ENCODE measurements at regions not wholly inside any gene's neighbourhood (a gene's known extent, or its start where the extent isn't known, plus 50 kb on each side); places are given as distances from the start of the nearest gene placed in this dataset.
"Not testable (repeated sequence)": the region's sequence is repeated elsewhere in the genome, so short reads cannot be mapped to it uniquely, and the experiment has no call there.

DNA sequence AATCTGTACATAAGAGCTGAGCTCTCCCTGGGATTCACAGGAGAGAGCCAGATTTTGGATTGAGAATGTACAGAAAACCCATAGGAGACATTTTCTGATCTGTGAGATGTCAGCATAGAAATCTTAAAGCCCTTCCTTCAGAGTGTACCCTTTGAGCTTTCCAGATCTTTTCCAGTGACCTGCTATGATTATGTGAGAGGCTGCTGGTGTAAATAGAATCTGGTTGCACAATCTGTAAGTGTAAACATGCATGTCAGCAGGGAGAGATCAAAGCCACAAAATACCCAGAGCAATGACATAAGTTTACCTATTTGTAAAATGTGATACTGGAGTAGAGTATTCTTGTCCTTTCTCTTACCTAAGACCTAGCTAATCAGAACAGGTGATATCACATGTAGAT lies 471.9 kb downstream of the FOXD4L5 start:
- FAIRE-seq: not testable (repeated sequence)

DNA sequence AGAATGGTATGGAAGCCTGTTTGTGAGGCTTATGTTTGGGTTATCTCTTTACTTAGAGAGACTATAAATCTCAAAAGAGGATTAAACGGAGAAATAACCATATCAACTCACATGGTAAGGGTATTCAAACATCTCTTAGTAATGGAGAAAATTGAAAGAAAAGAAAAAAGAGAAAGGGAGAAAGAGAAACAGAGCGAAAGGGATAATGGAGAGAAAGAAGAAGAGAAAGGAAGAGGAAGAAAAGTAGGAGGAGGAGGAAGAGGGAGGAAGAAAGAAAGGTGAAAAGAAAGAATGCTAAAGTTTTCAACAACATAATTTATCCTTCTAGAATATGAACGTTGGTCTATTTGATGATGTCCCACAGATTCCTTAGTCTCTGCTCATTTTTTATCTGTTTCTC lies 506.3 kb downstream of the FOXD4L5 start:
- not testable (repeated sequence) for FAIRE-seq

DNA sequence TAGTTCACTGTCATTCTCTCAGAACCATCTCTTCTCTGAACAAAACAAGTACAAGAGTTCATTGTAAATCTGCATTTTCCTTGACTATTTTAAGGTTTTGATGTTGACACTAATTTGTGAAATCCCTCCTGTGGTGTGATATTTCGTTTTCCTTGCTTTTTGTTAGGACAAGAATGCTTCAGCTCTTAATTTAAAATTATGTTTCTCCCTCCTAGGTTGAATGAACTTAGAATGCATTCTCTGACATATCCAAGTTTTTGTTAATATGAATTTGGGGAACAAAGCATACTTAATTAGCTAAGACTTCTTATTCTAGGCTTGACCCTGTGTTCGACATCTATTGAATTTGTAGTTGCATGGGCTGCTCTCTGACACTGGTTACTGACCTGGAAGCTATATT lies 508.7 kb downstream of the FOXD4L5 start:
- not testable (repeated sequence) for FAIRE-seq

DNA sequence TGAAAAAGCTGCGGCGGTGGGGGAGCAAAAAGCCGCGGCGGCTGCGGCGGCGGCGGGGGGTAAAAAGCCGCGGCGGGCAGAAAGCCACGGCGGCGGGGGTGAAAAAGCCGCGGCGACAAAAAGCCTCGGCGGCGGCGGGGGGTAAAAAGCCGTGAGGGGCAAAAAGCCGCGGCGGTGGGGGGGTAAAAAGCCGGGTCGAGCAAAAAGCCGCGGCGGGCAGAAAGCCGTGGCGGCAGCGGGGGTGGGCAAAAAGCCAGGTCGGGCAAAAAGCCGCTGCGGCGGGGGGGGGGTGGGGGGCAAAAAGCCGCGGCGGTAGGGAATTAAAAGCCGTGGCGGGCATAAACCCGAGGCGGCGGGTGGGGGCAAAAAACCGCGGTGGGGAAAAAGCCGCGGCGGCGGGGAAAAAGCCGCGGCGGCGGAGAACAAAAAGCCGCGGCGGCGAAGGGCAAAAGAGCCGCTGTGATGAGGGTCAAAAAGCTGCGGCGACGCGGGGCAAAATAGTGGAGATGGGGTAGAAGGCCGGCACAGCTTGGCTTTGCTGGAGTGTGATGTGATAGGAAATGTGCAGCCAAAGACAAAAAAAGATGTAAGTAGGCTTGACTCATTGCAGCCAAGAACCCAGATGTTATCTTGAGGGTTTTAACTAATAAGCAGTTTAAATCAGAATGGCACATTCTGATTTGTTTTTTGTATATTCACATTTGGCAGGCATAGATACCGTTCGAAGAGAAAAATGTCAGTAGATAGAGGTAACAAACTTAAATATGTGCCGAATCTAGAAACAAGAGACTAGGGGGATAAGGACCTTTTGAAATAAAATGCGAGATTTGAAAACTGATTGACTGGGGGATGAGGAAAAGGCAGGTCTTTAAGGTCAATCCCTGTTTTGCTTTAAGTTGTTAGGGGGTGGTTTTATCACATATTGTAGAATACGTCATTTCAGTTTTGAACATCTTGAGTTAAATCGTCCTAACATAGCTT lies 509.9 kb downstream of the FOXD4L5 start:
- FAIRE-seq: not testable (repeated sequence)

DNA sequence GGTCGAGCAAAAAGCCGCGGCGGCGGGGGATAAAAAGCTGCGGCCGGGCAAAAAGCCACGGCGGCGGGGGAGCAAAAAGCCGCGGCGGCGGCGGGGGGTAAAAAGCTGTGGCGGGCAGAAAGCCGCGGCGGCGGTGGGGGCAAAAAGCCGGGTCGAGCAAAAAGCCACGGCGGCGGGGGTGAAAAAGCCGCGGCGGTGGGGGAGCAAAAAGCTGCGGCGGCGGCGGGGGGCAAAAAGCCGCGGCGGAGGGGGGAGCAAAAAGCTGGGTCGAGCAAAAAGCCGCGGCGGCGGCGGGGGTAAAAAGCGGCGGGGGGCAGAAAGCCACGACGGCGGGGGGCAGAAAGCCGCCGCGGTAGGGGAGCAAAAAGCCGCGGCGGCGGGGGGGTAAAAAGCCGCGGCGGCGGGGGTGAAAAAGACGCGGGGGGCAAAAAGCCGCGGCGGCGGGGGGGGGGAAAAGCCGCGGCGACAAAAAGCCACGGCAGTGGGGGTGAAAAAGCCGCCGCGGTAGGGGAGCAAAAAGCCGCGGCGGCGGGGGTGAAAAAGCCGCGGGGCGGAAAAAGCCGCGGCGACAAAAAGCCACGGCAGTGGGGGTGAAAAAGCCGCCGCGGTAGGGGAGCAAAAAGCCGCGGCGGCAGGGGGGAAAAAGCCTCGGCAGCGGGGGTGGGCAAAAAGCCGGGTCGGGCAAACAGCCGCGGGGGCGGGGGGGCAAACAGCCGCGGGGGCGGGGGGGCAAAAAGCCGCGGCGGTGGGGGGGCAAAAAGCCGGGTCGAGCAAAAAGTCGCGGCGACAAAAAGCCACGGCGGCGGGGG lies 510.8 kb downstream of the FOXD4L5 start:
- not testable (repeated sequence) for FAIRE-seq

DNA sequence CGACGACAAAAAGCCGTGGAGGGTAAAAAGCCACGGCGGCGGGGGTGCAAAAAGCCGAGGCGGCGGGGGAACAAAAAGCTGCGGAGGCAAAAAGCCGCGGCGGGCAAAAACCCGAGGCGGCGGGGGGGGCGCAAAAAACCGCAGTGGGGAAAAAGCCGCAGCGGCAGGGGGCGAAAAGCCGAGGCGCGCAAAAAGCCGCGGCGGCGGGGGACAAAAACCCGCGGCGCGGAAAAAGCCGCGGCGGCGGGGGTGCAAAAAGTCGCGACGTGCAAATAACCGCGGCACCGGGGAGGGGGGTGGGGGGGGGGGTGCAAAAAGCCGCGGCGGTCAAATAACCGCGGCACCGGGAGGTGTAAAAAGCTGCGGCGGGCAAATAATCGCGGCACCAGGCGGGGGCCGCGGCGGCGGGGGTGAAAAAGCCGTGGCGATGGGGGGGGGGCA lies 511.5 kb downstream of the FOXD4L5 start:
- no peak for FAIRE-seq

DNA sequence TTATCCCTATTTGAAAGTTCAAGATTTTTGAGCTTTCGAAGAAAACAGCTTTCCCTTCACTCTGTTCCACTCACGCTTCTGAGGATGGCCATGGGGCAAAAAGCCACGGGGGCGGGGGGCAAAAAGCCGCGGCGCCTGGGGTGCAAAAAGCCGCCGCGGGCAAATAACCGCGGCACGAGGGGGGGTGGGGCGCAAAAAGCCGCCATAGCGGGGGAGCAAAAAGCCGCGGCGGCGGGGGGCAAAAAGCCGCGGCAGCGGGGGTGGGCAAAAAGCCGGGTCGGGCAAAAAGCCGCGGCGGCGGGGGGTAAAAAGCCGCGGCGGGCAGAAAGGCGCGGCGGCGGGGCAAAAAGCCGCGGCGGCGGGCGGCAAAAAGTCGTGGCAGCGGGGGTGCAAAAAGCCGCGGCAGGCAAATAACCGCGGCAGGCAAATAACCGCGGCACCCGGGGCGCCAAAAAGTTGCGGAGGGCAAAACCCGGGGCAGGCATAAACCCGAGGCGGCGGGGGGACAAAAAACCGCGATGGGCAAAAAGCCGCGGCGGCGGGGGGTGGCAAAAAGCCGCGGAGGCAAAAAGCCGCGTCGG lies 512.2 kb downstream of the FOXD4L5 start:
- FAIRE-seq: not testable (repeated sequence)

DNA sequence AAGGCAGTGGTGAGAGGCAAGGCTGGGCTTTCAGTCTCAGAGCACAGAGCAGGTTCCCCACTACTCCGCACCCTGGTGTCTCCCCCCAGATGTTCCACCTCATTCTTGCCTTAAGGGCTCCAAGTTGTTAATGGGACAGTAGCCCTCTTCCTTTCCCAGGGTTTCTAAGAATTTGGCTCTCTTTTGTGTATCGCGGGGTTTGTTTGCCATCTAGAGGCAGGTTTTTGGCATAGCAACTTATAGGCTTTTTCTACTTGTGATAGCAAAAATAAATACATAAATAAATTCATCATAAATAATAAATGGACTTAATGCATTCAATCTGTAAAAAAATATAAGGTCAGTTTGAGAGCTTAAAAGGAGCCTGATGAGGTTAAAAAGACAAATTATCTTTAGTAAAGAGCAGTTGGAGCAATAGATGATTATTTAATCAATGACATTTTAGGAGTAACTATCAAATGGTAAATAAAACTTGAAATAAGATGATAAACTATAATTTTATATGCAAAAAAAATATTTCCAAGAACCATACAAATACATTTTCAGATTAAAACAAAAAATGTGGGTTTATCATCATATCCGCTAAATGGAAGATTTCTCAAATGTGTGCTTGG lies 512.8 kb downstream of the FOXD4L5 start:
- FAIRE-seq: peak; percentile 84

Data from endometrium (tissue), 2 donors.